Endothelial cell of umbilical vein (primary cell): ENCODE measurements at regions not wholly inside any gene's neighbourhood (a gene's known extent, or its start where the extent isn't known, plus 50 kb on each side); places are given as distances from the start of the nearest gene placed in this dataset.

ENCODE experiments used
- BruUV-seq: library from RNA; stranded (reverse); fragments of 400-500 nt; replicated peaks from 2 replicates; lab custom pipeline; 2021; lab: Mats Ljungman, UMichigan
- CTCF ChIA-PET: fragments of 300-600, 350-600 bp; sonication (Branson Sonifier 250); formaldehyde crosslinking; loops from one replicate; lab custom pipeline; 2021; ENCODE audit warnings: antibody characterized with exemption, inconsistent platforms; lab: Charles Lee
- POLR2A ChIA-PET: fragments of 300-600, 350-600 bp; sonication (Branson Sonifier 250); formaldehyde crosslinking; loops from one replicate; lab custom pipeline; 2021; ENCODE audit warnings: antibody characterized with exemption, inconsistent platforms; lab: Charles Lee
- DNase-seq: peaks from one replicate; pipeline ENCODE4 v3.0.0-alpha.2; 2011; ENCODE audit warnings: low read depth, low spot score
- FAIRE-seq: peaks from 2 replicates; lab custom pipeline; 2011; peaks lifted over from hg19 to GRCh38; lab: Jason Lieb, UNC
- H2AFZ ChIP-seq: 2 replicates; pipeline ENCODE4 v1.6.0; 2012; ENCODE audit warnings: low read depth, low read length, control low read depth, inconsistent platforms
- H3K27ac ChIP-seq: 2 replicates; pipeline ENCODE4 v1.5.1; 2011; ENCODE audit warnings: low read depth, mild to moderate bottlenecking, control low read depth, low read length, moderate library complexity; ENCODE audit not compliant: insufficient read depth
- H3K27me3 ChIP-seq, 2 experiments: 2 replicates each; pipeline versions ENCODE4 v1.6.0 to v1.6.1; 2011; ENCODE audit warnings: low read length in 2 of 2, mixed read lengths in 1 of 2; ENCODE audit not compliant: control insufficient read depth in 2 of 2, insufficient read depth in 2 of 2
- H3K36me3 ChIP-seq, 2 experiments: 2 replicates in 1 of 2; 3 replicates in 1 of 2; pipeline ENCODE4 v1.5.1; 2011; ENCODE audit warnings: low read length in 2 of 2, mild to moderate bottlenecking in 1 of 2, moderate library complexity in 1 of 2; ENCODE audit not compliant: control insufficient read depth in 2 of 2, insufficient read depth in 2 of 2; ENCODE audit errors: extremely low read depth in 1 of 2
- H3K4me1 ChIP-seq: 3 replicates; pipeline ENCODE4 v1.5.1; 2011; ENCODE audit warnings: mild to moderate bottlenecking, low read length; ENCODE audit not compliant: control insufficient read depth, insufficient read depth; ENCODE audit errors: extremely low read depth
- H3K4me2 ChIP-seq: 2 replicates; pipeline ENCODE4 v1.6.1; 2011; ENCODE audit warnings: low read length, control low read depth, mixed read lengths; ENCODE audit not compliant: insufficient read depth
- H3K4me3 ChIP-seq, 3 experiments: fragments of 200-600 bp in 1 of 3; sonication (generic), shearing (Covaris generic) in 1 of 3; replicated peaks in 1 of 3; 2 replicates each; pipeline ENCODE4 v1.5.1; 2011 to 2016; ENCODE audit warnings: control low read depth in 3 of 3, low read length in 3 of 3, mild to moderate bottlenecking in 2 of 3, inconsistent platforms in 1 of 3, low read depth in 1 of 3, moderate library complexity in 1 of 3; ENCODE audit not compliant: insufficient read depth in 1 of 3
- H3K79me2 ChIP-seq: 2 replicates; pipeline ENCODE4 v1.6.0; 2012; ENCODE audit warnings: low read length, inconsistent platforms; ENCODE audit not compliant: control insufficient read depth, insufficient read depth
- H3K9ac ChIP-seq: replicated peaks from 2 replicates; pipeline ENCODE3; 2011; ENCODE audit warnings: low read length, control low read depth; ENCODE audit not compliant: insufficient read depth; ENCODE audit errors: extremely low read depth
- H3K9me1 ChIP-seq: replicated peaks from 3 replicates; pipeline ENCODE4 v1.6.0; 2011; ENCODE audit warnings: mild to moderate bottlenecking, low read length; ENCODE audit not compliant: control insufficient read depth, insufficient read depth; ENCODE audit errors: extremely low read depth
- H3K9me3 ChIP-seq: replicated peaks from 2 replicates; pipeline ENCODE4 v1.5.1; 2012; ENCODE audit warnings: low read length, inconsistent platforms; ENCODE audit not compliant: control insufficient read depth, insufficient read depth
- H4K20me1 ChIP-seq: replicated peaks from 2 replicates; pipeline ENCODE3; 2011; ENCODE audit warnings: mild to moderate bottlenecking, low read length; ENCODE audit not compliant: control insufficient read depth, insufficient read depth; ENCODE audit errors: extremely low read depth
- EZH2 ChIP-seq: IDR thresholded peaks from 2 replicates; pipeline ENCODE4 v1.6.1; 2012; ENCODE audit warnings: borderline replicate concordance, low read depth, mild to moderate bottlenecking, moderate library complexity, low read length, inconsistent platforms; ENCODE audit not compliant: severe bottlenecking
- FOS ChIP-seq: IDR thresholded peaks from 2 replicates; pipeline ENCODE4 v1.6.1; 2011; ENCODE audit warnings: mild to moderate bottlenecking, low read length, moderate library complexity, borderline replicate concordance; ENCODE audit not compliant: insufficient read depth
- GATA2 ChIP-seq: IDR thresholded peaks from 2 replicates; pipeline ENCODE4 v1.7.0; 2011; ENCODE audit warnings: low read depth, mild to moderate bottlenecking, moderate library complexity, mixed read lengths, low read length; ENCODE audit not compliant: insufficient read length, insufficient read depth
- JUN ChIP-seq: IDR thresholded peaks from 2 replicates; pipeline ENCODE4 v1.6.1; 2011; ENCODE audit warnings: borderline replicate concordance, low read depth; ENCODE audit not compliant: insufficient read length, insufficient read depth
- MYC ChIP-seq: IDR thresholded peaks from one replicate; pipeline ENCODE4 v1.6.1; 2011; ENCODE audit warnings: mild to moderate bottlenecking, low read depth, low read length
- POLR2A ChIP-seq: IDR thresholded peaks from 2 replicates; pipeline ENCODE4 v1.6.1; 2012; ENCODE audit warnings: low read depth, mild to moderate bottlenecking, control low read depth, low read length
- POLR2AphosphoS5 ChIP-seq: IDR thresholded peaks from 2 replicates; pipeline ENCODE4 v1.6.1; 2012; ENCODE audit warnings: low read depth, mild to moderate bottlenecking, control low read depth, low read length, moderate library complexity; ENCODE audit not compliant: insufficient read depth
- dilution Hi-C: fragments of 300-500 bp; cut with MboI; formaldehyde crosslinking; loops from one replicate; pipeline ENCODE4 v1.15.0; 2019; ENCODE audit warnings: low sequenced_read_pairs; ENCODE audit not compliant: extremely low pct_ligation_motif_present
- intact Hi-C: fragments of 100-400 bp; cut with micrococcal nuclease; formaldehyde crosslinking; loops from one replicate; pipeline ENCODE4 v1.10.0; 2022
- TF ChIP-seq, protein P1 (sequence below), 2 donors: IDR thresholded peaks; 1 replicate in 1 of 2; 2 replicates in 1 of 2; pipeline ENCODE4 v1.5.1; 2011; ENCODE audit warnings: low read length in 2 of 2, mild to moderate bottlenecking in 2 of 2, moderate library complexity in 2 of 2, control low read depth in 1 of 2, inconsistent platforms in 1 of 2, low read depth in 1 of 2; ENCODE audit not compliant: insufficient read depth in 1 of 2; ENCODE audit errors: extremely low read depth in 1 of 2
- TF ChIP-seq, protein P2 (sequence below): IDR thresholded peaks from 2 replicates; pipeline ENCODE4 v1.6.1; 2011; ENCODE audit not compliant: insufficient read depth, insufficient read length

- CTCF ChIA-PET = no interaction called here
- no TSS peak for BruUV-seq
- Histone ChIP-seq H3K27ac (no peak overlapping the region), H3K4me3 (no peak overlapping the region), H3K9ac (no peak overlapping the region), H3K4me2 (no peak overlapping the region), H3K79me2 (no peaks in the 10 kb centered on the region), H3K4me1 (no peaks in the 10 kb centered on the region), H3K36me3 (no peaks in the 10 kb centered on the region), H3K9me3 (peaks cover 5% of the 10 kb centered on the region), H3K9me1 (no peaks in the 10 kb centered on the region), H2AFZ (no peak overlapping the region), H4K20me1 (no peaks in the 10 kb centered on the region), H3K27me3 (no peaks in the 10 kb centered on the region)
- intact Hi-C loops = no loop called here
- TF ChIP-seq, protein P1, sequence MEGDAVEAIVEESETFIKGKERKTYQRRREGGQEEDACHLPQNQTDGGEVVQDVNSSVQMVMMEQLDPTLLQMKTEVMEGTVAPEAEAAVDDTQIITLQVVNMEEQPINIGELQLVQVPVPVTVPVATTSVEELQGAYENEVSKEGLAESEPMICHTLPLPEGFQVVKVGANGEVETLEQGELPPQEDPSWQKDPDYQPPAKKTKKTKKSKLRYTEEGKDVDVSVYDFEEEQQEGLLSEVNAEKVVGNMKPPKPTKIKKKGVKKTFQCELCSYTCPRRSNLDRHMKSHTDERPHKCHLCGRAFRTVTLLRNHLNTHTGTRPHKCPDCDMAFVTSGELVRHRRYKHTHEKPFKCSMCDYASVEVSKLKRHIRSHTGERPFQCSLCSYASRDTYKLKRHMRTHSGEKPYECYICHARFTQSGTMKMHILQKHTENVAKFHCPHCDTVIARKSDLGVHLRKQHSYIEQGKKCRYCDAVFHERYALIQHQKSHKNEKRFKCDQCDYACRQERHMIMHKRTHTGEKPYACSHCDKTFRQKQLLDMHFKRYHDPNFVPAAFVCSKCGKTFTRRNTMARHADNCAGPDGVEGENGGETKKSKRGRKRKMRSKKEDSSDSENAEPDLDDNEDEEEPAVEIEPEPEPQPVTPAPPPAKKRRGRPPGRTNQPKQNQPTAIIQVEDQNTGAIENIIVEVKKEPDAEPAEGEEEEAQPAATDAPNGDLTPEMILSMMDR (IDR thresholded peaks at IDR 0.05; ENCODE audit: extremely low read depth in 1 of 2, insufficient read depth in 1 of 2, low read depth in 1 of 2, low read length in 2 of 2) = no peak
- TF ChIP-seq JUN = no peak
- TF ChIP-seq EZH2 = no peak
- TF ChIP-seq, protein P2, sequence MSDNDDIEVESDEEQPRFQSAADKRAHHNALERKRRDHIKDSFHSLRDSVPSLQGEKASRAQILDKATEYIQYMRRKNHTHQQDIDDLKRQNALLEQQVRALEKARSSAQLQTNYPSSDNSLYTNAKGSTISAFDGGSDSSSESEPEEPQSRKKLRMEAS = no peak
- no peak for TF ChIP-seq FOS
- no peak for TF ChIP-seq POLR2AphosphoS5
- TF ChIP-seq MYC = no peak
- no peak for TF ChIP-seq GATA2
- TF ChIP-seq POLR2A = no peak
- FAIRE-seq (no peak), DNase-seq (no peak)
- dilution Hi-C loops = no loop called here
- POLR2A ChIA-PET = no interaction called here
These were observed 280.0 kb downstream of the GALR1 start for GRCh38 chr18:77529492-77530176.
